Smooth muscle cell (in vitro differentiated cells): ENCODE measurements at regions not wholly inside any gene's neighbourhood (a gene's known extent, or its start where the extent isn't known, plus 50 kb on each side); places are given as distances from the start of the nearest gene placed in this dataset.

ENCODE experiments used
- DNase-seq: peaks from one replicate; lab custom pipeline; 2025; ENCODE audit not compliant: unreplicated experiment; lab: John Stamatoyannopoulos, UW
- H2AFZ ChIP-seq: fragments of 200-600 bp; sonication (generic); 2 replicates; pipeline ENCODE4 v1.6.0; 2016; ENCODE audit warnings: antibody characterized with exemption, low read depth, mild to moderate bottlenecking
- H3F3A ChIP-seq: fragments of 200-600 bp; sonication (generic); 2 replicates; pipeline ENCODE4 v1.6.0; 2017; ENCODE audit warnings: antibody characterized with exemption, low read depth
- H3K27ac ChIP-seq: fragments of 200-600 bp; sonication (generic); 2 replicates; pipeline ENCODE4 v1.5.1; 2016; ENCODE audit warnings: low read depth, mild to moderate bottlenecking
- H3K27me3 ChIP-seq: fragments of 200-600 bp; sonication (generic); 2 replicates; pipeline ENCODE4 v1.6.1; 2016; ENCODE audit warnings: low read depth, mild to moderate bottlenecking
- H3K36me3 ChIP-seq: fragments of 200-600 bp; sonication (generic); 2 replicates; pipeline ENCODE4 v1.5.1; 2016; ENCODE audit warnings: low read depth
- H3K4me1 ChIP-seq: fragments of 200-600 bp; sonication (generic); 2 replicates; pipeline ENCODE4 v1.5.1; 2016; ENCODE audit warnings: low read depth
- H3K4me2 ChIP-seq: fragments of 200-600 bp; sonication (generic); 2 replicates; pipeline ENCODE4 v1.6.0; 2016; ENCODE audit warnings: mild to moderate bottlenecking
- H3K4me3 ChIP-seq: fragments of 200-600 bp; sonication (generic); 2 replicates; pipeline ENCODE4 v1.5.1; 2016; ENCODE audit warnings: mild to moderate bottlenecking
- H3K79me2 ChIP-seq: fragments of 200-600 bp; sonication (generic); 2 replicates; pipeline ENCODE4 v1.6.0; 2016; ENCODE audit warnings: low read depth, mild to moderate bottlenecking
- H3K9ac ChIP-seq: fragments of 200-600 bp; sonication (generic); 2 replicates; pipeline ENCODE4 v1.6.0; 2016; ENCODE audit warnings: low read depth
- H3K9me3 ChIP-seq: fragments of 200-600 bp; sonication (generic); replicated peaks from 2 replicates; pipeline ENCODE4 v1.5.1; 2016; ENCODE audit warnings: low read depth
- H4K20me1 ChIP-seq: fragments of 200-600 bp; sonication (generic); 2 replicates; pipeline ENCODE4 v1.6.0; 2016; ENCODE audit warnings: low read depth
- WGBS: methylation state at CpG from one replicate; pipeline ENCODE4 v1.1.7; 2016; ENCODE audit warnings: low lambda C conversion rate; 5-methylcytosine and 5-hydroxymethylcytosine counted together
- TF ChIP-seq, protein P1 (sequence below): fragments of 200-600 bp; sonication (generic); IDR thresholded peaks from 2 replicates; pipeline ENCODE4 v1.5.1; 2017; ENCODE audit warnings: borderline replicate concordance, mild to moderate bottlenecking, antibody characterized with exemption; ENCODE audit not compliant: insufficient read depth, poor library complexity, severe bottlenecking

- H3K27me3 ChIP-seq: no peaks in the 10 kb centered on the region
- H3K79me2 ChIP-seq: no peaks in the 10 kb centered on the region
- H3K4me2 ChIP-seq: peak overlapping the region; percentile 24
- H4K20me1 ChIP-seq: no peaks in the 10 kb centered on the region
- H3F3A ChIP-seq: peaks cover 5% of the 10 kb centered on the region
- H3K27ac ChIP-seq: peak overlapping the region; percentile 56
- H3K9me3 ChIP-seq: no peaks in the 10 kb centered on the region
- H3K4me3 ChIP-seq: no peak overlapping the region
- WGBS: 4% methylated on average over 3 of the region's 3 CpGs
- H3K9ac ChIP-seq: no peak overlapping the region
- no peak for DNase-seq
- H3K4me1 ChIP-seq: no peaks in the 10 kb centered on the region
- TF ChIP-seq, protein P1, sequence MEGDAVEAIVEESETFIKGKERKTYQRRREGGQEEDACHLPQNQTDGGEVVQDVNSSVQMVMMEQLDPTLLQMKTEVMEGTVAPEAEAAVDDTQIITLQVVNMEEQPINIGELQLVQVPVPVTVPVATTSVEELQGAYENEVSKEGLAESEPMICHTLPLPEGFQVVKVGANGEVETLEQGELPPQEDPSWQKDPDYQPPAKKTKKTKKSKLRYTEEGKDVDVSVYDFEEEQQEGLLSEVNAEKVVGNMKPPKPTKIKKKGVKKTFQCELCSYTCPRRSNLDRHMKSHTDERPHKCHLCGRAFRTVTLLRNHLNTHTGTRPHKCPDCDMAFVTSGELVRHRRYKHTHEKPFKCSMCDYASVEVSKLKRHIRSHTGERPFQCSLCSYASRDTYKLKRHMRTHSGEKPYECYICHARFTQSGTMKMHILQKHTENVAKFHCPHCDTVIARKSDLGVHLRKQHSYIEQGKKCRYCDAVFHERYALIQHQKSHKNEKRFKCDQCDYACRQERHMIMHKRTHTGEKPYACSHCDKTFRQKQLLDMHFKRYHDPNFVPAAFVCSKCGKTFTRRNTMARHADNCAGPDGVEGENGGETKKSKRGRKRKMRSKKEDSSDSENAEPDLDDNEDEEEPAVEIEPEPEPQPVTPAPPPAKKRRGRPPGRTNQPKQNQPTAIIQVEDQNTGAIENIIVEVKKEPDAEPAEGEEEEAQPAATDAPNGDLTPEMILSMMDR: no peak
- no peak overlapping the region for H2AFZ ChIP-seq
- no peaks in the 10 kb centered on the region for H3K36me3 ChIP-seq
These were observed 66.0 kb upstream of the C4orf54 start for GRCh38 chr4:99723612-99724011.

- Histone ChIP-seq H3K27ac (no peak overlapping the region), H3K27me3 (no peaks in the 10 kb centered on the region), H3K79me2 (no peaks in the 10 kb centered on the region), H3K4me1 (no peaks in the 10 kb centered on the region), H3K36me3 (no peaks in the 10 kb centered on the region), H3K9ac (no peak overlapping the region), H3K9me3 (no peaks in the 10 kb centered on the region), H3F3A (peaks cover 5% of the 10 kb centered on the region), H2AFZ (no peak overlapping the region), H3K4me2 (no peak overlapping the region), H4K20me1 (no peaks in the 10 kb centered on the region), H3K4me3 (no peak overlapping the region)
- DNase-seq: no peak
- 89% methylated on average over 4 of the region's 4 CpGs for WGBS
- TF ChIP-seq, protein P1: no peak
These were observed 65.1 kb upstream of the C4orf54 start for GRCh38 chr4:99722725-99723124.

DNA sequence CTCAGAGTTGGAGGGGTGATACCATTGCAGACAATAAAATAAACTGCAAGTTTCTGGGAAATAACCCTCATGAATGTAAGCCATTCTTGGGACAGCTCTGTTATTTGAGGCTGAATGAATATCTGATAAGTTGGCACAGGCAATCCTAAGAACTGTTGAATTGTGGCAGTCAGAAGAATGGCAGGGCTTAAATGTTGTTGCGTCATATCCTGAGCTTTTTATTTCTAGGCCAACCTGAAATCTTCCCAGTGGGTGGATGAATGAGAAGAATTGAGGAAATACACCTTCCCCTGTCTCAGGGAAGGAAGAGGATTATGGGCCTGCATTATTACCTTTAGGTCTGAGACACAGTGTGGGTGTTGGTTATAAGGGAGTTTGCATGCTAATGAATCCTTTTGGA is 64.4 kb upstream of the C4orf54 start:
- no peak overlapping the region for H2AFZ ChIP-seq
- TF ChIP-seq, protein P1: no peak
- H3K27me3 ChIP-seq: no peaks in the 10 kb centered on the region
- H3K9ac ChIP-seq: no peak overlapping the region
- 96% methylated on average over 1 of the region's 1 CpG for WGBS
- H3K9me3 ChIP-seq: no peaks in the 10 kb centered on the region
- no peaks in the 10 kb centered on the region for H3K36me3 ChIP-seq
- peaks cover 5% of the 10 kb centered on the region for H3F3A ChIP-seq
- H3K27ac ChIP-seq: no peak overlapping the region
- no peak overlapping the region for H3K4me3 ChIP-seq
- no peaks in the 10 kb centered on the region for H4K20me1 ChIP-seq
- DNase-seq: no peak
- no peak overlapping the region for H3K4me2 ChIP-seq
- H3K4me1 ChIP-seq: no peaks in the 10 kb centered on the region
- no peaks in the 10 kb centered on the region for H3K79me2 ChIP-seq

GRCh38 chr4:99720206-99720605 is 62.6 kb upstream of the C4orf54 start:
- H3K4me2 ChIP-seq: no peak overlapping the region
- H3F3A ChIP-seq: peaks cover 5% of the 10 kb centered on the region
- H3K27me3 ChIP-seq: no peaks in the 10 kb centered on the region
- DNase-seq: no peak
- no peak overlapping the region for H3K9ac ChIP-seq
- H3K79me2 ChIP-seq: no peaks in the 10 kb centered on the region
- H3K9me3 ChIP-seq: no peaks in the 10 kb centered on the region
- no peak overlapping the region for H3K4me3 ChIP-seq
- H4K20me1 ChIP-seq: no peaks in the 10 kb centered on the region
- TF ChIP-seq, protein P1: no peak
- H2AFZ ChIP-seq: no peak overlapping the region
- H3K36me3 ChIP-seq: no peaks in the 10 kb centered on the region
- H3K4me1 ChIP-seq: no peaks in the 10 kb centered on the region
- H3K27ac ChIP-seq: no peak overlapping the region
